ENCODE measurements at regions not wholly inside any gene's neighbourhood (a gene's known extent, or its start where the extent isn't known, plus 50 kb on each side); places are given as distances from the start of the nearest gene placed in this dataset.

GRCh38 chr20:12241065-12241464 lies 323.4 kb downstream of the BTBD3 start:
- 96% methylated on average over 3 of the region's 3 CpGs; no CpG with 5 or more reads in 1 of the 2 experiments for WGBS, 2 experiments (ENCODE audit: extremely low coverage in 1 of 2, insufficient coverage in 1 of 2, insufficient read length in 1 of 2, insufficient replicate concordance in 2 of 2, low coverage in 1 of 2, low lambda C conversion rate in 2 of 2, missing lambda C conversion rate in 1 of 2)
- Histone ChIP-seq H3K27ac (ENCODE audit: low read depth, low read length) (no peak overlapping the region), H2BK15ac (ENCODE audit: low read length) (no peak overlapping the region), H3K18ac (ENCODE audit: extremely low read depth, low read length) (no peak overlapping the region), H4K5ac (ENCODE audit: insufficient read length, low read depth, low read length) (no peak overlapping the region), H3K4me3 (ENCODE audit: extremely low read depth in 1 of 4, insufficient read depth in 2 of 4, low read depth in 3 of 4, low read length in 4 of 4) (no peak overlapping the region), H4K91ac (replicated peaks; ENCODE audit: insufficient read length, low read length) (no peak overlapping the region), H3K14ac (ENCODE audit: insufficient read length) (no peak overlapping the region), H3K4me2 (ENCODE audit: insufficient read depth in 1 of 2, low read depth in 2 of 2, low read length in 2 of 2) (no peak overlapping the region), H3K27me3 (replicated peaks in 1 of 4; ENCODE audit: control insufficient read depth in 3 of 4, extremely low read depth in 1 of 4, insufficient read depth in 3 of 4, low read length in 3 of 4) (no peaks in the 10 kb centered on the region), H3K4me1 (replicated peaks in 1 of 4; ENCODE audit: control insufficient read depth in 3 of 4, insufficient read depth in 4 of 4, low read length in 3 of 4) (no peaks in the 10 kb centered on the region), H4K20me1 (replicated peaks in 1 of 2; ENCODE audit: control insufficient read depth in 1 of 2, insufficient read depth in 2 of 2, low read length in 2 of 2) (no peaks in the 10 kb centered on the region), H4K8ac (ENCODE audit: extremely low read depth, insufficient read depth, low read length) (no peak overlapping the region), H3K79me1 (ENCODE audit: low read depth, low read length) (no peaks in the 10 kb centered on the region), H3K23me2 (ENCODE audit: low read depth, low read length) (no peaks in the 10 kb centered on the region), H2AK5ac (ENCODE audit: low read depth, low read length) (no peak overlapping the region), H2BK12ac (ENCODE audit: low read depth, low read length) (no peak overlapping the region), H3K9ac (replicated peaks in 1 of 4; ENCODE audit: extremely low read depth in 1 of 4, low read depth in 3 of 4, low read length in 3 of 4) (no peak overlapping the region), H2BK5ac (ENCODE audit: low read depth, low read length) (no peak overlapping the region), H2BK20ac (ENCODE audit: low read length) (no peak overlapping the region), H2BK120ac (replicated peaks; ENCODE audit: low read depth, low read length) (no peak overlapping the region), H3K23ac (ENCODE audit: insufficient read length) (no peak overlapping the region), H3K56ac (replicated peaks; ENCODE audit: insufficient read length, low read depth, low read length) (no peak overlapping the region), H2AFZ (ENCODE audit: low read length) (no peak overlapping the region), H3K36me3 (ENCODE audit: control insufficient read depth in 2 of 4, insufficient read depth in 4 of 4, low read length in 3 of 4) (no peaks in the 10 kb centered on the region; a peak in 1 of 8 replicates), H3K4ac (replicated peaks; ENCODE audit: insufficient read length, low read depth, low read length) (no peak overlapping the region), H3K79me2 (ENCODE audit: control insufficient read depth in 1 of 2, insufficient read depth in 2 of 2, low read length in 2 of 2) (no peaks in the 10 kb centered on the region), H3K9me3 (ENCODE audit: insufficient read depth in 2 of 2, low read depth in 1 of 2, low read length in 1 of 2) (no peaks in the 10 kb centered on the region)
- ChIA-PET POLR2A (ENCODE audit: partially characterized antibody) (no interaction called here), CTCF (ENCODE audit: partially characterized antibody) (no interaction called here)
- TF ChIP-seq TCF12 (IDR thresholded peaks at IDR 0.05; ENCODE audit: low read depth, low read length) (no peak), TAF7 (optimal IDR thresholded peaks at IDR 0.05; ENCODE audit: borderline replicate concordance, low read depth, low read length) (no peak), JUND (IDR thresholded peaks at IDR 0.05; ENCODE audit: low read length) (no peak), MAFK (IDR thresholded peaks at IDR 0.05; ENCODE audit: low read depth, low read length) (no peak), TEAD4 (IDR thresholded peaks at IDR 0.05; ENCODE audit: low read depth, low read length) (no peak), SAP30 (IDR thresholded peaks at IDR 0.05; ENCODE audit: insufficient read depth, insufficient replicate concordance, low read length) (no peak), YY1 (IDR thresholded peaks at IDR 0.05; ENCODE audit: low read depth, low read length) (no peak), RXRA (IDR thresholded peaks at IDR 0.05; ENCODE audit: insufficient read depth, low read depth, low read length) (no peak), USF2 (IDR thresholded peaks at IDR 0.05; ENCODE audit: low read length) (no peak), SIRT6 (IDR thresholded peaks at IDR 0.05; ENCODE audit: low read length) (no peak), SIN3A (conservative IDR thresholded peaks at IDR 0.05 in 1 of 2, IDR thresholded peaks at IDR 0.05 in 1 of 2; ENCODE audit: low read depth in 1 of 2, low read length in 2 of 2) (no peak), KDM5A (IDR thresholded peaks at IDR 0.05; ENCODE audit: low read length) (no peak)
- DNase-seq (ENCODE audit: low read depth in 1 of 2, low spot score in 2 of 2): no peak
- no peak for FAIRE-seq

Measured in H1 (cell line).